CD4-positive, alpha-beta T cell treated with Interleukin-15 for 1 hour (primary cell): ENCODE measurements at regions not wholly inside any gene's neighbourhood (a gene's known extent, or its start where the extent isn't known, plus 50 kb on each side); places are given as distances from the start of the nearest gene placed in this dataset.
"Not testable (repeated sequence)": the region's sequence is repeated elsewhere in the genome, so short reads cannot be mapped to it uniquely, and the experiment has no call there.

Experiments used
- DNase-seq: peaks from one replicate; pipeline ENCODE4 v3.0.0-alpha.2; 2020

GRCh38 chr16:26809461-26809860 is 257.3 kb upstream of the C16orf82 start:
- DNase-seq = no peak

- DNase-seq = no peak
Measured at GRCh38 chr16:26816266-26816665, 250.5 kb upstream of the C16orf82 start.

GRCh38 chr16:26816885-26817571 is 249.7 kb upstream of the C16orf82 start:
- DNase-seq = no peak

GRCh38 chr16:26818393-26818792 is 248.3 kb upstream of the C16orf82 start:
- no peak for DNase-seq

- no peak for DNase-seq
Measured at GRCh38 chr16:26824469-26824868, 242.3 kb upstream of the C16orf82 start.

- DNase-seq = no peak
Measured at GRCh38 chr16:26826500-26826899, 240.2 kb upstream of the C16orf82 start.

GRCh38 chr16:26827386-26827785 is 239.3 kb upstream of the C16orf82 start:
- no peak for DNase-seq

- DNase-seq = no peak
Measured at GRCh38 chr16:26830428-26831127, 236.1 kb upstream of the C16orf82 start.

GRCh38 chr16:26836114-26836513 is 230.6 kb upstream of the C16orf82 start:
- DNase-seq = not testable (repeated sequence)

GRCh38 chr16:26838931-26839330 is 227.8 kb upstream of the C16orf82 start:
- DNase-seq = no peak

- DNase-seq = no peak
Measured at GRCh38 chr16:26840691-26841090, 226.0 kb upstream of the C16orf82 start.

GRCh38 chr16:26856271-26856670 is 210.5 kb upstream of the C16orf82 start:
- DNase-seq = no peak

- no peak for DNase-seq
Measured at GRCh38 chr16:26856791-26857190, 209.9 kb upstream of the C16orf82 start.

GRCh38 chr16:26857371-26857770 is 209.4 kb upstream of the C16orf82 start:
- no peak for DNase-seq

GRCh38 chr16:26860506-26860905 is 206.2 kb upstream of the C16orf82 start:
- DNase-seq = no peak

GRCh38 chr16:26863931-26864330 is 202.8 kb upstream of the C16orf82 start:
- no peak for DNase-seq

GRCh38 chr16:26874318-26874717 is 192.4 kb upstream of the C16orf82 start:
- DNase-seq = not testable (repeated sequence)

GRCh38 chr16:26877421-26877820 is 189.3 kb upstream of the C16orf82 start:
- no peak for DNase-seq

GRCh38 chr16:26885674-26886073 is 181.1 kb upstream of the C16orf82 start:
- DNase-seq = no peak

GRCh38 chr16:26889740-26890139 is 177.0 kb upstream of the C16orf82 start:
- DNase-seq = no peak

GRCh38 chr16:26898200-26898599 is 168.5 kb upstream of the C16orf82 start:
- no peak for DNase-seq

- no peak for DNase-seq
Measured at GRCh38 chr16:26901196-26901861, 165.4 kb upstream of the C16orf82 start.

- no peak for DNase-seq
Measured at GRCh38 chr16:26901983-26902382, 164.7 kb upstream of the C16orf82 start.

GRCh38 chr16:26905336-26905735 is 161.4 kb upstream of the C16orf82 start:
- no peak for DNase-seq
